HL-60 (cell line): ENCODE measurements at regions not wholly inside any gene's neighbourhood (a gene's known extent, or its start where the extent isn't known, plus 50 kb on each side); places are given as distances from the start of the nearest gene placed in this dataset.

Experiments used
- DNase-seq, 2 experiments: peaks; one replicate each; pipeline ENCODE4 v3.0.0-alpha.2; 2010 to 2020; ENCODE audit warnings: low read depth in 1 of 2, low spot score in 1 of 2
- H3K27ac ChIP-seq: fragments of 250-450 bp; sonication (Bioruptor Pico); replicated peaks from 2 replicates; pipeline ENCODE4 v1.5.1; 2020; ENCODE audit warnings: mild to moderate bottlenecking, moderate library complexity
- H3K27me3 ChIP-seq: fragments of 250-450 bp; sonication (Bioruptor Pico); 2 replicates; pipeline ENCODE4 v1.5.1; 2021; ENCODE audit warnings: mild to moderate bottlenecking, moderate library complexity; ENCODE audit not compliant: insufficient read depth, poor library complexity, severe bottlenecking
- H3K4me3 ChIP-seq: replicated peaks from 2 replicates; pipeline ENCODE4 v1.5.1; 2011; ENCODE audit warnings: mild to moderate bottlenecking, control low read depth, low read length; ENCODE audit not compliant: insufficient read depth
- CTCF ChIP-seq: IDR thresholded peaks from one replicate; pipeline ENCODE4 v1.5.1; 2011; ENCODE audit warnings: low read length, control low read depth, inconsistent platforms; ENCODE audit not compliant: insufficient read depth
- GABPA ChIP-seq: IDR thresholded peaks from 2 replicates; pipeline ENCODE4 v1.6.1; 2012; ENCODE audit warnings: low read depth
- POLR2AphosphoS5 ChIP-seq: IDR thresholded peaks from 2 replicates; pipeline ENCODE4 v1.6.1; 2012; ENCODE audit warnings: low read depth
- REST ChIP-seq: IDR thresholded peaks from 2 replicates; pipeline ENCODE4 v1.6.1; 2012; ENCODE audit warnings: low read depth; ENCODE audit not compliant: insufficient replicate concordance
- SPI1 ChIP-seq: IDR thresholded peaks from 2 replicates; pipeline ENCODE4 v1.6.1; 2012; ENCODE audit warnings: low read depth, mild to moderate bottlenecking, borderline replicate concordance

- TF ChIP-seq CTCF: no peak
- TF ChIP-seq REST: no peak
- no peak for TF ChIP-seq GABPA
- TF ChIP-seq POLR2AphosphoS5: no peak
- no peak for TF ChIP-seq SPI1
- H3K4me3 ChIP-seq: no peak overlapping the region
- no peak for DNase-seq
Measured at GRCh38 chr11:110903830-110904229, 191.6 kb upstream of the ARHGAP20 start.

GRCh38 chr11:110903378-110903777, 191.1 kb upstream of the ARHGAP20 start:
- H3K27me3 ChIP-seq: peaks cover 7% of the 10 kb centered on the region
- no peak overlapping the region for H3K27ac ChIP-seq
- no peak for DNase-seq
- no peak for TF ChIP-seq REST
- TF ChIP-seq CTCF: no peak
- TF ChIP-seq POLR2AphosphoS5: no peak
- no peak for TF ChIP-seq GABPA
- no peak for TF ChIP-seq SPI1
- no peak overlapping the region for H3K4me3 ChIP-seq

More at GRCh38 chr11:110903830-110904229, 191.6 kb upstream of the ARHGAP20 start:
- Histone ChIP-seq H3K27ac (no peak overlapping the region), H3K27me3 (peaks cover 7% of the 10 kb centered on the region)

GRCh38 chr11:110901441-110901840, 189.2 kb upstream of the ARHGAP20 start:
- H3K27ac ChIP-seq: no peak overlapping the region
- peaks cover 7% of the 10 kb centered on the region for H3K27me3 ChIP-seq
- DNase-seq: no peak
- TF ChIP-seq SPI1 (no peak), POLR2AphosphoS5 (no peak), REST (no peak), GABPA (no peak), CTCF (no peak)
- no peak overlapping the region for H3K4me3 ChIP-seq
